RWPE1 (cell line): ENCODE measurements at regions not wholly inside any gene's neighbourhood (a gene's known extent, or its start where the extent isn't known, plus 50 kb on each side); places are given as distances from the start of the nearest gene placed in this dataset.

ENCODE experiments used
- CTCF ChIA-PET: fragments of 350-600 bp; sonication (Branson Sonifier 250); formaldehyde crosslinking; extraction: SDS; loops from one replicate; lab custom pipeline; 2021; lab: Yijun Ruan, JAX
- POLR2A ChIA-PET: fragments of 400-600 bp; formaldehyde crosslinking; extraction: SDS; loops from one replicate; lab custom pipeline; 2020; ENCODE audit warnings: antibody characterized with exemption; ENCODE audit not compliant: low non-redundant PET; lab: Yijun Ruan, JAX
- DNase-seq: peaks from one replicate; pipeline ENCODE4 v3.0.0; 2012; ENCODE audit warnings: low spot score
- H3K27ac ChIP-seq: fragments of 450-650 bp; 2 replicates; pipeline ENCODE4 v1.5.1; 2017
- CTCF ChIP-seq: fragments of 450-650 bp; conservative IDR thresholded peaks from 2 replicates; pipeline ENCODE4 v1.5.1; 2017; ENCODE audit warnings: low read depth, mild to moderate bottlenecking

- DNase-seq: no peak
- ChIA-PET CTCF (no interaction called here), POLR2A (no interaction called here)
- no peak overlapping the region for H3K27ac ChIP-seq
- no peak for TF ChIP-seq CTCF
Observed at GRCh38 chr13:71244161-71244560, 622.8 kb downstream of the DACH1 start.

GRCh38 chr13:71242201-71242600 is 624.8 kb downstream of the DACH1 start:
- CTCF ChIA-PET: no interaction called here

GRCh38 chr13:71240911-71241310 is 626.1 kb downstream of the DACH1 start:
- ChIA-PET POLR2A (no interaction called here), CTCF (interaction anchor here (0.6 kb wide), 1 partner anchor 1414 kb away, joined by 4 read pairs; no protein-coding TSS in a partner anchor)
- TF ChIP-seq CTCF: peak; percentile 18; the same call in 1 of the 2 replicates
- no peak overlapping the region for H3K27ac ChIP-seq
- DNase-seq: no peak

More at GRCh38 chr13:71242201-71242600, 624.8 kb downstream of the DACH1 start:
- POLR2A ChIA-PET: no interaction called here
- H3K27ac ChIP-seq: no peak overlapping the region
- TF ChIP-seq CTCF: no peak
- no peak for DNase-seq

- no peak for DNase-seq
- ChIA-PET CTCF (no interaction called here), POLR2A (no interaction called here)
- TF ChIP-seq CTCF: no peak
- H3K27ac ChIP-seq: no peak overlapping the region
Observed at GRCh38 chr13:71237332-71237731, 629.7 kb downstream of the DACH1 start.

- no peak overlapping the region for H3K27ac ChIP-seq
- DNase-seq: no peak
- no peak for TF ChIP-seq CTCF
- ChIA-PET CTCF (no interaction called here), POLR2A (no interaction called here)
Observed at GRCh38 chr13:71219698-71220415, 647.1 kb downstream of the DACH1 start.

GRCh38 chr13:71218960-71219359 is 648.0 kb downstream of the DACH1 start:
- no peak for TF ChIP-seq CTCF
- CTCF ChIA-PET: no interaction called here
- POLR2A ChIA-PET: no interaction called here
- H3K27ac ChIP-seq: no peak overlapping the region
- DNase-seq: no peak
